HepG2 (cell line): ENCODE measurements at regions not wholly inside any gene's neighbourhood (a gene's known extent, or its start where the extent isn't known, plus 50 kb on each side); places are given as distances from the start of the nearest gene placed in this dataset.

Experiments used
- ATAC-seq: fragments of 200-7000 bp; cut with Tn5 transposase; 3 replicates; pipeline ENCODE4 v1.9.1; 2020; ENCODE audit warnings: mild to moderate bottlenecking, moderate library complexity
- BruUV-seq: library from RNA; stranded (reverse); fragments of 400-500 nt; replicated peaks from 2 replicates; lab custom pipeline; 2021; lab: Mats Ljungman, UMichigan
- CTCF ChIA-PET: fragments of 300-600 bp; formaldehyde crosslinking; extraction: SDS; loops from one replicate; lab custom pipeline; 2021; ENCODE audit warnings: low total read pairs, inconsistent platforms, low intra/inter-chr PET ratio; lab: Yijun Ruan, JAX
- POLR2A ChIA-PET: fragments of 350-600 bp; sonication (Branson Sonifier 250); formaldehyde crosslinking; loops from one replicate; lab custom pipeline; 2020; ENCODE audit warnings: antibody characterized with exemption, inconsistent platforms; lab: Yijun Ruan, JAX
- DNase-seq: peaks from one replicate; pipeline ENCODE4 v3.0.0-alpha.2; 2015; ENCODE audit warnings: low spot score
- FAIRE-seq: peaks from 3 replicates; lab custom pipeline; 2011; peaks lifted over from hg19 to GRCh38; lab: Jason Lieb, UNC
- H2AFZ ChIP-seq: one replicate; pipeline ENCODE4 v1.6.1; 2011; ENCODE audit warnings: low read length, inconsistent platforms
- H3K27ac ChIP-seq: fragments of 300-600 bp; 3 replicates; pipeline ENCODE4 v1.8.0; 2011; ENCODE audit warnings: mixed run types, mild to moderate bottlenecking, mixed read lengths, low read length, inconsistent platforms; ENCODE audit not compliant: insufficient read depth; ENCODE audit errors: extremely low read length
- H3K27me3 ChIP-seq, 2 experiments: fragments of 200-600 bp in 1 of 2; 2 replicates in 1 of 2; 3 replicates in 1 of 2; pipeline versions ENCODE4 v1.6.0 to v1.8.0; 2011; ENCODE audit warnings: low read length in 2 of 2, mild to moderate bottlenecking in 2 of 2, moderate library complexity in 2 of 2, inconsistent platforms in 1 of 2; ENCODE audit not compliant: insufficient read depth in 2 of 2, control insufficient read depth in 1 of 2
- H3K36me3 ChIP-seq, 2 experiments: fragments of 200-600 bp in 1 of 2; replicated peaks in 1 of 2; 2 replicates in 1 of 2; 3 replicates in 1 of 2; pipeline versions ENCODE4 v1.5.1 to v1.8.0; 2011; ENCODE audit warnings: low read length in 2 of 2, inconsistent platforms in 1 of 2; ENCODE audit not compliant: insufficient read depth in 2 of 2, control insufficient read depth in 1 of 2
- H3K4me1 ChIP-seq: 2 replicates; pipeline ENCODE4 v1.5.1; 2012; ENCODE audit warnings: low read length, inconsistent platforms; ENCODE audit not compliant: insufficient read depth
- H3K4me2 ChIP-seq: 2 replicates; pipeline ENCODE4 v1.6.0; 2011; ENCODE audit warnings: low read depth, low read length, inconsistent platforms
- H3K4me3 ChIP-seq, 3 experiments: fragments of 200-600 bp in 1 of 3; sonication (generic), shearing (Covaris generic) in 1 of 3; replicated peaks in 1 of 3; 2 replicates each; pipeline ENCODE4 v1.5.1; 2011 to 2016; ENCODE audit warnings: low read length in 3 of 3, inconsistent platforms in 2 of 3, low read depth in 2 of 3, mild to moderate bottlenecking in 2 of 3, control low read depth in 1 of 3, mixed read lengths in 1 of 3; ENCODE audit not compliant: insufficient read depth in 1 of 3
- H3K79me2 ChIP-seq: one replicate; pipeline ENCODE4 v1.6.1; 2011; ENCODE audit warnings: low read length, inconsistent platforms; ENCODE audit not compliant: insufficient read depth
- H3K9ac ChIP-seq: 2 replicates; pipeline ENCODE4 v1.6.0; 2011; ENCODE audit warnings: mild to moderate bottlenecking, low read depth, low read length, inconsistent platforms; ENCODE audit not compliant: insufficient read depth
- H3K9me3 ChIP-seq: 2 replicates; pipeline ENCODE4 v1.5.1; 2012; ENCODE audit warnings: mild to moderate bottlenecking, low read length
- H4K20me1 ChIP-seq: 2 replicates; pipeline ENCODE4 v1.6.0; 2011; ENCODE audit warnings: inconsistent platforms, mild to moderate bottlenecking, low read length, moderate library complexity; ENCODE audit not compliant: insufficient read depth
- BRF2 ChIP-seq: sonication (generic); formaldehyde crosslinking; IDR thresholded peaks from 2 replicates; pipeline ENCODE4 v1.8.1; 2022; ENCODE audit warnings: mild to moderate bottlenecking, missing genetic modification reagents
- CBX1 ChIP-seq: IDR thresholded peaks from one replicate; pipeline ENCODE4 v1.6.1; 2016; ENCODE audit warnings: antibody characterized with exemption, low read depth
- FOXO4 ChIP-seq: sonication (generic); formaldehyde crosslinking; conservative IDR thresholded peaks from 2 replicates; pipeline ENCODE4 v1.8.1; 2023; ENCODE audit warnings: missing genetic modification reagents
- MTF1 ChIP-seq: sonication (generic); formaldehyde crosslinking; IDR thresholded peaks from 2 replicates; pipeline ENCODE4 v1.5.0; 2020; ENCODE audit warnings: missing genetic modification reagents
- PAWR ChIP-seq: sonication (generic); formaldehyde crosslinking; IDR thresholded peaks from 2 replicates; pipeline ENCODE4 v1.4.0; 2020; ENCODE audit warnings: missing genetic modification reagents, mild to moderate bottlenecking, borderline replicate concordance
- PLRG1 ChIP-seq: fragments of 450-650 bp; conservative IDR thresholded peaks from 2 replicates; pipeline ENCODE4 v1.6.1; 2016
- SALL1 ChIP-seq: sonication (generic); formaldehyde crosslinking; IDR thresholded peaks from 2 replicates; pipeline ENCODE4 v1.8.0; 2022; ENCODE audit warnings: mild to moderate bottlenecking, missing genetic modification reagents
- SKIL ChIP-seq: sonication (generic); formaldehyde crosslinking; IDR thresholded peaks from 2 replicates; pipeline ENCODE4 v1.8.0; 2022; ENCODE audit warnings: missing genetic modification reagents, mild to moderate bottlenecking, moderate library complexity, borderline replicate concordance
- TAF1 ChIP-seq: sonication (generic); formaldehyde crosslinking; IDR thresholded peaks from 2 replicates; pipeline ENCODE4 v1.4.0; 2020; ENCODE audit warnings: missing genetic modification reagents
- ZBTB1 ChIP-seq: sonication (generic); formaldehyde crosslinking; IDR thresholded peaks from 2 replicates; pipeline ENCODE4 v1.4.0; 2020; ENCODE audit warnings: missing genetic modification reagents, borderline replicate concordance
- ZBTB20 ChIP-seq: sonication (generic); formaldehyde crosslinking; IDR thresholded peaks from 2 replicates; pipeline ENCODE4 v1.8.1; 2023; ENCODE audit warnings: missing genetic modification reagents, low read depth, mild to moderate bottlenecking, borderline replicate concordance
- ZBTB42 ChIP-seq: sonication (generic); formaldehyde crosslinking; IDR thresholded peaks from 2 replicates; pipeline ENCODE4 v1.5.0; 2020; ENCODE audit warnings: mild to moderate bottlenecking, missing genetic modification reagents
- ZKSCAN8 ChIP-seq: IDR thresholded peaks from 2 replicates; pipeline ENCODE4 v1.6.1; 2016; ENCODE audit warnings: borderline replicate concordance, missing genetic modification reagents, missing compliant biosample characterization
- ZNF354B ChIP-seq: sonication (generic); formaldehyde crosslinking; IDR thresholded peaks from 2 replicates; pipeline ENCODE4 v1.8.0; 2022; ENCODE audit warnings: mild to moderate bottlenecking, missing genetic modification reagents
- ZNF549 ChIP-seq: sonication (generic); formaldehyde crosslinking; IDR thresholded peaks from 2 replicates; pipeline ENCODE4 v1.5.0; 2020; ENCODE audit warnings: missing genetic modification reagents
- WGBS: methylation state at CpG from one replicate; pipeline ENCODE4 v1.1.6; 2017; ENCODE audit warnings: low lambda C conversion rate; 5-methylcytosine and 5-hydroxymethylcytosine counted together
- in situ Hi-C: cut with HindIII; loops from 2 replicates; pipeline ENCODE4 v1.10.0; 2017; ENCODE audit warnings: low pct_unique_long_range_greater_than_20kb; ENCODE audit not compliant: extremely low pct_ligation_motif_present
- intact Hi-C: fragments of 100-400 bp; cut with micrococcal nuclease; formaldehyde crosslinking; loops from one replicate; pipeline ENCODE4 v1.10.0; 2022; ENCODE audit not compliant: unreplicated experiment

GRCh38 chr2:105557021-105557920, 158.4 kb upstream of the FHL2 start (continued):
- TF ChIP-seq SKIL (no peak), ZNF549 (no peak), ZBTB42 (CRISPR knock-in tag) (no peak), MTF1 (CRISPR knock-in tag) (no peak), CBX1 (no peak), TAF1 (no peak), ZKSCAN8 (CRISPR knock-in tag) (no peak), PLRG1 (no peak), ZNF354B (CRISPR knock-in tag) (no peak), ZBTB1 (CRISPR knock-in tag) (no peak), SALL1 (CRISPR knock-in tag) (no peak)

GRCh38 chr2:105556366-105556765, 157.5 kb upstream of the FHL2 start:
- BruUV-seq = no TSS peak
- no peaks in the 10 kb centered on the region for H3K36me3 ChIP-seq
- H3K4me2 ChIP-seq = no peak overlapping the region
- FAIRE-seq (no peak), DNase-seq (no peak)
- H3K9me3 ChIP-seq = no peaks in the 10 kb centered on the region
- H3K4me1 ChIP-seq = no peaks in the 10 kb centered on the region
- H3K9ac ChIP-seq = no peak overlapping the region
- in situ Hi-C loops = no loop called here
- peaks cover 2 to 55% of the 10 kb centered on the region in 2 experiments; a peak in 4 of 5 replicates for H3K27me3 ChIP-seq
- H3K79me2 ChIP-seq = no peaks in the 10 kb centered on the region
- H2AFZ ChIP-seq = no peak overlapping the region
- TF ChIP-seq BRF2 (CRISPR knock-in tag) (no peak), ZBTB20 (CRISPR knock-in tag) (no peak), FOXO4 (CRISPR knock-in tag) (no peak), PAWR (CRISPR knock-in tag) (no peak)
- TF ChIP-seq, all 625 proteins: peak for 0
- intact Hi-C loops = no loop called here
- no peak for ATAC-seq
- Histone ChIP-seq H3K4me3 (no peak overlapping the region), H4K20me1 (no peaks in the 10 kb centered on the region), H3K27ac (no peak overlapping the region)
- ChIA-PET POLR2A (no interaction called here), CTCF (no interaction called here)
- WGBS = 11% methylated on average over 3 of the region's 3 CpGs
